Activated naive CD8-positive, alpha-beta T cell treated with anti-CD3 and anti-CD28 coated beads for 36 hours (primary cell): ENCODE measurements at regions not wholly inside any gene's neighbourhood (a gene's known extent, or its start where the extent isn't known, plus 50 kb on each side); places are given as distances from the start of the nearest gene placed in this dataset.
"Not testable (repeated sequence)": the region's sequence is repeated elsewhere in the genome, so short reads cannot be mapped to it uniquely, and the experiment has no call there.

Experiments
- DNase-seq: peaks from one replicate; pipeline ENCODE4 v3.0.0; 2021
- H3K27ac Mint-ChIP-seq: one replicate; pipeline ENCODE4 v1.8.0; 2022; ENCODE audit warnings: mild to moderate bottlenecking, moderate library complexity, mixed read lengths
- H3K27me3 Mint-ChIP-seq: one replicate; pipeline ENCODE4 v1.8.0; 2022; ENCODE audit warnings: mild to moderate bottlenecking, mixed read lengths
- H3K36me3 Mint-ChIP-seq: one replicate; pipeline ENCODE4 v1.8.0; 2021; ENCODE audit warnings: mild to moderate bottlenecking, mixed read lengths
- H3K4me1 Mint-ChIP-seq: one replicate; pipeline ENCODE4 v1.8.0; 2021; ENCODE audit warnings: mixed read lengths
- H3K4me3 Mint-ChIP-seq: one replicate; pipeline ENCODE4 v1.8.0; 2022; ENCODE audit warnings: mild to moderate bottlenecking, moderate library complexity, mixed read lengths
- H3K9me3 Mint-ChIP-seq: one replicate; pipeline ENCODE4 v1.8.0; 2022; ENCODE audit warnings: mixed read lengths

- H3K9me3 Mint-ChIP-seq, H3K4me3 Mint-ChIP-seq: not testable (repeated sequence)
Observed at GRCh38 chr6:71007298-71007697, 50.4 kb upstream of the B3GAT2 start.

GRCh38 chr6:71011871-71012371 lies 55.1 kb upstream of the B3GAT2 start:
- H3K4me1 Mint-ChIP-seq = no peaks in the 10 kb centered on the region
- H3K4me3 Mint-ChIP-seq = no peak overlapping the region
- no peak for DNase-seq
- no peak overlapping the region for H3K27ac Mint-ChIP-seq
- no peaks in the 10 kb centered on the region for H3K9me3 Mint-ChIP-seq
- peaks cover 22% of the 10 kb centered on the region for H3K27me3 Mint-ChIP-seq
- H3K36me3 Mint-ChIP-seq = no peaks in the 10 kb centered on the region

More at GRCh38 chr6:71007298-71007697, 50.4 kb upstream of the B3GAT2 start:
- H3K4me1 Mint-ChIP-seq, H3K27ac Mint-ChIP-seq, H3K36me3 Mint-ChIP-seq, DNase-seq: not testable (repeated sequence)
- peaks cover 11% of the 10 kb centered on the region for H3K27me3 Mint-ChIP-seq

GRCh38 chr6:71012866-71013469 lies 56.1 kb upstream of the B3GAT2 start:
- Mint-ChIP-seq H3K27me3 (peaks cover 22% of the 10 kb centered on the region), H3K4me3 (no peak overlapping the region), H3K4me1 (no peaks in the 10 kb centered on the region), H3K36me3 (no peaks in the 10 kb centered on the region), H3K9me3 (no peaks in the 10 kb centered on the region), H3K27ac (no peak overlapping the region)
- DNase-seq = no peak

GRCh38 chr6:71015392-71015791 lies 58.5 kb upstream of the B3GAT2 start:
- DNase-seq = no peak
- no peaks in the 10 kb centered on the region for H3K4me1 Mint-ChIP-seq
- no peaks in the 10 kb centered on the region for H3K9me3 Mint-ChIP-seq
- H3K27me3 Mint-ChIP-seq = peaks cover 22% of the 10 kb centered on the region
- no peaks in the 10 kb centered on the region for H3K36me3 Mint-ChIP-seq
- no peak overlapping the region for H3K27ac Mint-ChIP-seq
- H3K4me3 Mint-ChIP-seq = no peak overlapping the region

- no peak for DNase-seq
- H3K36me3 Mint-ChIP-seq = no peaks in the 10 kb centered on the region
- H3K27me3 Mint-ChIP-seq = no peaks in the 10 kb centered on the region
- H3K4me1 Mint-ChIP-seq = no peaks in the 10 kb centered on the region
- no peak overlapping the region for H3K27ac Mint-ChIP-seq
- H3K4me3 Mint-ChIP-seq = no peak overlapping the region
- H3K9me3 Mint-ChIP-seq = no peaks in the 10 kb centered on the region
Observed at GRCh38 chr6:71028236-71028876, 71.5 kb upstream of the B3GAT2 start.

- DNase-seq = no peak
- no peak overlapping the region for H3K27ac Mint-ChIP-seq
- no peaks in the 10 kb centered on the region for H3K36me3 Mint-ChIP-seq
- no peaks in the 10 kb centered on the region for H3K4me1 Mint-ChIP-seq
- H3K27me3 Mint-ChIP-seq = no peaks in the 10 kb centered on the region
- no peak overlapping the region for H3K4me3 Mint-ChIP-seq
- no peaks in the 10 kb centered on the region for H3K9me3 Mint-ChIP-seq
Observed at GRCh38 chr6:71028877-71029252, 72.0 kb upstream of the B3GAT2 start.

- Mint-ChIP-seq H3K9me3 (no peaks in the 10 kb centered on the region), H3K4me1 (no peaks in the 10 kb centered on the region), H3K27me3 (no peaks in the 10 kb centered on the region), H3K27ac (no peak overlapping the region), H3K4me3 (no peak overlapping the region), H3K36me3 (no peaks in the 10 kb centered on the region)
- no peak for DNase-seq
Observed at GRCh38 chr6:71029555-71029954, 72.7 kb upstream of the B3GAT2 start.

- Mint-ChIP-seq H3K36me3 (no peaks in the 10 kb centered on the region), H3K4me1 (no peaks in the 10 kb centered on the region), H3K4me3 (no peak overlapping the region), H3K27me3 (peaks cover 4% of the 10 kb centered on the region), H3K27ac (no peak overlapping the region), H3K9me3 (no peaks in the 10 kb centered on the region)
- no peak for DNase-seq
Observed at GRCh38 chr6:71031912-71032311, 75.1 kb upstream of the B3GAT2 start.

- Mint-ChIP-seq H3K27me3 (peaks cover 4% of the 10 kb centered on the region), H3K4me3 (no peak overlapping the region), H3K36me3 (no peaks in the 10 kb centered on the region), H3K4me1 (no peaks in the 10 kb centered on the region), H3K27ac (no peak overlapping the region), H3K9me3 (no peaks in the 10 kb centered on the region)
- no peak for DNase-seq
Observed at GRCh38 chr6:71033171-71033570, 76.3 kb upstream of the B3GAT2 start.

- Mint-ChIP-seq H3K36me3 (no peaks in the 10 kb centered on the region), H3K27ac (no peak overlapping the region), H3K4me3 (no peak overlapping the region), H3K9me3 (no peaks in the 10 kb centered on the region), H3K4me1 (no peaks in the 10 kb centered on the region), H3K27me3 (peaks cover 4% of the 10 kb centered on the region)
- DNase-seq = no peak
Observed at GRCh38 chr6:71033890-71034289, 77.0 kb upstream of the B3GAT2 start.

GRCh38 chr6:71034563-71035345 lies 77.9 kb upstream of the B3GAT2 start:
- H3K27me3 Mint-ChIP-seq = peaks cover 4% of the 10 kb centered on the region
- DNase-seq = no peak
- H3K4me1 Mint-ChIP-seq = no peaks in the 10 kb centered on the region
- H3K9me3 Mint-ChIP-seq = no peaks in the 10 kb centered on the region
- H3K36me3 Mint-ChIP-seq = no peaks in the 10 kb centered on the region
- H3K4me3 Mint-ChIP-seq = no peak overlapping the region
- no peak overlapping the region for H3K27ac Mint-ChIP-seq

- no peaks in the 10 kb centered on the region for H3K4me1 Mint-ChIP-seq
- peaks cover 4% of the 10 kb centered on the region for H3K27me3 Mint-ChIP-seq
- H3K9me3 Mint-ChIP-seq = no peaks in the 10 kb centered on the region
- no peak overlapping the region for H3K27ac Mint-ChIP-seq
- no peak for DNase-seq
- no peaks in the 10 kb centered on the region for H3K36me3 Mint-ChIP-seq
- H3K4me3 Mint-ChIP-seq = no peak overlapping the region
Observed at GRCh38 chr6:71035871-71036270, 79.0 kb upstream of the B3GAT2 start.

- H3K36me3 Mint-ChIP-seq = no peaks in the 10 kb centered on the region
- H3K9me3 Mint-ChIP-seq = no peaks in the 10 kb centered on the region
- no peak overlapping the region for H3K4me3 Mint-ChIP-seq
- DNase-seq = no peak
- no peak overlapping the region for H3K27ac Mint-ChIP-seq
- peaks cover 4% of the 10 kb centered on the region for H3K27me3 Mint-ChIP-seq
- H3K4me1 Mint-ChIP-seq = no peaks in the 10 kb centered on the region
Observed at GRCh38 chr6:71038711-71039344, 82.0 kb upstream of the B3GAT2 start.

GRCh38 chr6:71040043-71040442 lies 83.2 kb upstream of the B3GAT2 start:
- DNase-seq = no peak
- no peak overlapping the region for H3K4me3 Mint-ChIP-seq
- H3K4me1 Mint-ChIP-seq = no peaks in the 10 kb centered on the region
- no peak overlapping the region for H3K27ac Mint-ChIP-seq
- H3K36me3 Mint-ChIP-seq = no peaks in the 10 kb centered on the region
- no peaks in the 10 kb centered on the region for H3K9me3 Mint-ChIP-seq
- H3K27me3 Mint-ChIP-seq = peaks cover 4% of the 10 kb centered on the region

GRCh38 chr6:71040841-71041240 lies 84.0 kb upstream of the B3GAT2 start:
- no peak for DNase-seq
- no peaks in the 10 kb centered on the region for H3K36me3 Mint-ChIP-seq
- H3K4me3 Mint-ChIP-seq = no peak overlapping the region
- H3K4me1 Mint-ChIP-seq = no peaks in the 10 kb centered on the region
- peaks cover 4% of the 10 kb centered on the region for H3K27me3 Mint-ChIP-seq
- no peak overlapping the region for H3K27ac Mint-ChIP-seq
- no peaks in the 10 kb centered on the region for H3K9me3 Mint-ChIP-seq
